GM23338 (cell line): ENCODE measurements at regions not wholly inside any gene's neighbourhood (a gene's known extent, or its start where the extent isn't known, plus 50 kb on each side); places are given as distances from the start of the nearest gene placed in this dataset.

Source experiments
- EZH2 ChIP-seq: fragments of 200-600 bp; sonication (generic); IDR thresholded peaks from one replicate; pipeline ENCODE4 v1.8.0; 2017; ENCODE audit warnings: antibody characterized with exemption, mild to moderate bottlenecking, low read depth; ENCODE audit not compliant: unreplicated experiment
- NANOG ChIP-seq: IDR thresholded peaks from 2 replicates; pipeline ENCODE4 v1.6.1; 2016; ENCODE audit warnings: antibody characterized with exemption, borderline replicate concordance
- POLR2AphosphoS5 ChIP-seq: IDR thresholded peaks from 2 replicates; pipeline ENCODE4 v1.6.1; 2016; ENCODE audit warnings: antibody characterized with exemption, low read depth
- TF ChIP-seq, protein P1 (sequence below), 2 experiments: fragments of 200-600 bp in 1 of 2; sonication (generic) in 1 of 2; conservative IDR thresholded peaks; 2 replicates each; pipeline versions ENCODE4 v1.5.1 to v1.6.1; 2016 to 2017; ENCODE audit warnings: antibody characterized with exemption in 2 of 2, low read depth in 2 of 2, mild to moderate bottlenecking in 2 of 2, moderate library complexity in 1 of 2
- TF ChIP-seq, protein P2 (sequence below): IDR thresholded peaks from one replicate; pipeline ENCODE4 v1.6.1; 2018; ENCODE audit warnings: antibody characterized with exemption; ENCODE audit not compliant: unreplicated experiment

DNA sequence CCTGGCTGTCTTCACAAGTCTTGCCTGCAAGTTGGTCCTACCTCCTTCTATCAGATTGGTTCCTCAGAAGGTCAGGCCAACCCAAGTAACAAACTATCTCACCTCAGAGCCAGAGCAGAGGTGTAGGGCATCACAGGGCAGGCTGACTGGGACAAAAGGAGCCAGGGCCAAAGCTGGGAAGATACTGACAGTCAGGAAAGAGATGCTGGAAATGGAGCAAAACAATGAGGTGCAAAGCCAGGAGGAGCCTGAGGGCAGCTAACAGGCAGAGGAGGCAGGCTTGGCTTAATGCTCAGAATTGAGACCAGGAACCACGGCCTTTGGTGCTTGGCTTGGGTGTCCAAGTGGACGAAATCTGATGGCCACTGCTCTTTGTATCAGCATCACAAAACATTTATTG, 68.4 kb upstream of the PNMA1 start:
- TF ChIP-seq, protein P1, sequence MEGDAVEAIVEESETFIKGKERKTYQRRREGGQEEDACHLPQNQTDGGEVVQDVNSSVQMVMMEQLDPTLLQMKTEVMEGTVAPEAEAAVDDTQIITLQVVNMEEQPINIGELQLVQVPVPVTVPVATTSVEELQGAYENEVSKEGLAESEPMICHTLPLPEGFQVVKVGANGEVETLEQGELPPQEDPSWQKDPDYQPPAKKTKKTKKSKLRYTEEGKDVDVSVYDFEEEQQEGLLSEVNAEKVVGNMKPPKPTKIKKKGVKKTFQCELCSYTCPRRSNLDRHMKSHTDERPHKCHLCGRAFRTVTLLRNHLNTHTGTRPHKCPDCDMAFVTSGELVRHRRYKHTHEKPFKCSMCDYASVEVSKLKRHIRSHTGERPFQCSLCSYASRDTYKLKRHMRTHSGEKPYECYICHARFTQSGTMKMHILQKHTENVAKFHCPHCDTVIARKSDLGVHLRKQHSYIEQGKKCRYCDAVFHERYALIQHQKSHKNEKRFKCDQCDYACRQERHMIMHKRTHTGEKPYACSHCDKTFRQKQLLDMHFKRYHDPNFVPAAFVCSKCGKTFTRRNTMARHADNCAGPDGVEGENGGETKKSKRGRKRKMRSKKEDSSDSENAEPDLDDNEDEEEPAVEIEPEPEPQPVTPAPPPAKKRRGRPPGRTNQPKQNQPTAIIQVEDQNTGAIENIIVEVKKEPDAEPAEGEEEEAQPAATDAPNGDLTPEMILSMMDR (conservative IDR thresholded peaks at IDR 0.05; ENCODE audit: low read depth in 2 of 2), result no peak
- TF ChIP-seq POLR2AphosphoS5, result no peak
- no peak for TF ChIP-seq EZH2
- TF ChIP-seq, protein P2, sequence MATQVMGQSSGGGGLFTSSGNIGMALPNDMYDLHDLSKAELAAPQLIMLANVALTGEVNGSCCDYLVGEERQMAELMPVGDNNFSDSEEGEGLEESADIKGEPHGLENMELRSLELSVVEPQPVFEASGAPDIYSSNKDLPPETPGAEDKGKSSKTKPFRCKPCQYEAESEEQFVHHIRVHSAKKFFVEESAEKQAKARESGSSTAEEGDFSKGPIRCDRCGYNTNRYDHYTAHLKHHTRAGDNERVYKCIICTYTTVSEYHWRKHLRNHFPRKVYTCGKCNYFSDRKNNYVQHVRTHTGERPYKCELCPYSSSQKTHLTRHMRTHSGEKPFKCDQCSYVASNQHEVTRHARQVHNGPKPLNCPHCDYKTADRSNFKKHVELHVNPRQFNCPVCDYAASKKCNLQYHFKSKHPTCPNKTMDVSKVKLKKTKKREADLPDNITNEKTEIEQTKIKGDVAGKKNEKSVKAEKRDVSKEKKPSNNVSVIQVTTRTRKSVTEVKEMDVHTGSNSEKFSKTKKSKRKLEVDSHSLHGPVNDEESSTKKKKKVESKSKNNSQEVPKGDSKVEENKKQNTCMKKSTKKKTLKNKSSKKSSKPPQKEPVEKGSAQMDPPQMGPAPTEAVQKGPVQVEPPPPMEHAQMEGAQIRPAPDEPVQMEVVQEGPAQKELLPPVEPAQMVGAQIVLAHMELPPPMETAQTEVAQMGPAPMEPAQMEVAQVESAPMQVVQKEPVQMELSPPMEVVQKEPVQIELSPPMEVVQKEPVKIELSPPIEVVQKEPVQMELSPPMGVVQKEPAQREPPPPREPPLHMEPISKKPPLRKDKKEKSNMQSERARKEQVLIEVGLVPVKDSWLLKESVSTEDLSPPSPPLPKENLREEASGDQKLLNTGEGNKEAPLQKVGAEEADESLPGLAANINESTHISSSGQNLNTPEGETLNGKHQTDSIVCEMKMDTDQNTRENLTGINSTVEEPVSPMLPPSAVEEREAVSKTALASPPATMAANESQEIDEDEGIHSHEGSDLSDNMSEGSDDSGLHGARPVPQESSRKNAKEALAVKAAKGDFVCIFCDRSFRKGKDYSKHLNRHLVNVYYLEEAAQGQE, result no peak
- no peak for TF ChIP-seq NANOG
